Stimulated activated memory B cell treated with anti-CD40 and anti-IgM and Interleukin-4, amounts not matched to agents 10 μg/mL and 1 μg/mL and 100 μg/mL, for 72 hours (primary cell): ENCODE measurements at regions not wholly inside any gene's neighbourhood (a gene's known extent, or its start where the extent isn't known, plus 50 kb on each side); places are given as distances from the start of the nearest gene placed in this dataset.

ENCODE experiments used
- ATAC-seq: fragments of 150-1000 bp; cut with Tn5 transposase; 2 replicates; pipeline ENCODE4 v1.10.0; 2021
- H3K27ac Mint-ChIP-seq: one replicate; pipeline ENCODE4 v1.8.0; 2022; ENCODE audit warnings: mild to moderate bottlenecking, mixed read lengths
- H3K27me3 Mint-ChIP-seq: one replicate; pipeline ENCODE4 v1.8.0; 2022; ENCODE audit warnings: mixed read lengths
- H3K36me3 Mint-ChIP-seq: one replicate; pipeline ENCODE4 v1.8.0; 2022; ENCODE audit warnings: mixed read lengths
- H3K4me1 Mint-ChIP-seq: one replicate; pipeline ENCODE4 v1.8.0; 2022; ENCODE audit warnings: mixed read lengths
- H3K4me3 Mint-ChIP-seq: one replicate; pipeline ENCODE4 v1.8.0; 2022; ENCODE audit warnings: mild to moderate bottlenecking, moderate library complexity, mixed read lengths
- H3K9me3 Mint-ChIP-seq: one replicate; pipeline ENCODE4 v1.8.0; 2022; ENCODE audit warnings: mixed read lengths

GRCh38 chr18:76553715-76554546, 58.9 kb upstream of the ZNF516 start:
- Mint-ChIP-seq H3K27me3 (no peaks in the 10 kb centered on the region), H3K9me3 (peaks cover 3% of the 10 kb centered on the region), H3K4me1 (no peaks in the 10 kb centered on the region), H3K36me3 (no peaks in the 10 kb centered on the region), H3K27ac (no peak overlapping the region), H3K4me3 (no peak overlapping the region)
- ATAC-seq, result no peak

GRCh38 chr18:76548541-76548940, 53.5 kb upstream of the ZNF516 start:
- Mint-ChIP-seq H3K4me3 (no peak overlapping the region), H3K36me3 (no peaks in the 10 kb centered on the region), H3K4me1 (no peaks in the 10 kb centered on the region), H3K27ac (no peak overlapping the region), H3K9me3 (peaks cover 3% of the 10 kb centered on the region), H3K27me3 (no peaks in the 10 kb centered on the region)
- ATAC-seq, result no peak

- H3K4me1 Mint-ChIP-seq, result no peaks in the 10 kb centered on the region
- no peaks in the 10 kb centered on the region for H3K27me3 Mint-ChIP-seq
- H3K9me3 Mint-ChIP-seq, result peaks cover 3% of the 10 kb centered on the region
- no peak overlapping the region for H3K27ac Mint-ChIP-seq
- H3K4me3 Mint-ChIP-seq, result no peak overlapping the region
- no peaks in the 10 kb centered on the region for H3K36me3 Mint-ChIP-seq
- ATAC-seq, result no peak
Measured at GRCh38 chr18:76547296-76547695, 52.3 kb upstream of the ZNF516 start.

- ATAC-seq, result no peak
- H3K27ac Mint-ChIP-seq, result no peak overlapping the region
- H3K4me3 Mint-ChIP-seq, result no peak overlapping the region
- peaks cover 3% of the 10 kb centered on the region for H3K9me3 Mint-ChIP-seq
- no peaks in the 10 kb centered on the region for H3K36me3 Mint-ChIP-seq
- H3K4me1 Mint-ChIP-seq, result no peaks in the 10 kb centered on the region
- no peaks in the 10 kb centered on the region for H3K27me3 Mint-ChIP-seq
Measured at GRCh38 chr18:76546436-76546835, 51.4 kb upstream of the ZNF516 start.

DNA sequence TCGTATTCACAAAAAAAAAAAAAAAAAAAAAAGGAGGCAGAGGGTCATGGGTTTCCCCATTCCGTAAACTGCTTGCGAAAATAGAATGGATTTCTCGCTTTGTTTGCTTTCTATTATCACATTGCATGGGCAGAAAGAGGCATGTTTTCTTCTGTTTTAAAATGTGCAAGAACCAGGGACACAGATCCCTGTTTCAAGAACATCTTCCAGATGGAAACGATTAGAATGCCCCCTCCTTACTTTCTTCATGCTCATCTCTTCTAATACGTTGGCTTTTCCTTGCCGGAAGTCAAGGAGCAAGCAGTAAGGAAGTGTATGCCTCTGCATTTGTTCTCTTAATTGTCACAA, 51.0 kb upstream of the ZNF516 start:
- no peak overlapping the region for H3K4me3 Mint-ChIP-seq

GRCh38 chr18:76545433-76546087, 50.5 kb upstream of the ZNF516 start:
- no peak for ATAC-seq
- Mint-ChIP-seq H3K36me3 (no peaks in the 10 kb centered on the region), H3K4me3 (no peak overlapping the region), H3K27ac (no peak overlapping the region), H3K4me1 (no peaks in the 10 kb centered on the region), H3K27me3 (no peaks in the 10 kb centered on the region), H3K9me3 (peaks cover 3% of the 10 kb centered on the region)

More for the DNA sequence above, 51.0 kb upstream of the ZNF516 start:
- H3K27me3 Mint-ChIP-seq, result no peaks in the 10 kb centered on the region
- H3K27ac Mint-ChIP-seq, result no peak overlapping the region
- no peak for ATAC-seq
- H3K36me3 Mint-ChIP-seq, result no peaks in the 10 kb centered on the region
- H3K4me1 Mint-ChIP-seq, result no peaks in the 10 kb centered on the region
- H3K9me3 Mint-ChIP-seq, result peaks cover 3% of the 10 kb centered on the region

DNA sequence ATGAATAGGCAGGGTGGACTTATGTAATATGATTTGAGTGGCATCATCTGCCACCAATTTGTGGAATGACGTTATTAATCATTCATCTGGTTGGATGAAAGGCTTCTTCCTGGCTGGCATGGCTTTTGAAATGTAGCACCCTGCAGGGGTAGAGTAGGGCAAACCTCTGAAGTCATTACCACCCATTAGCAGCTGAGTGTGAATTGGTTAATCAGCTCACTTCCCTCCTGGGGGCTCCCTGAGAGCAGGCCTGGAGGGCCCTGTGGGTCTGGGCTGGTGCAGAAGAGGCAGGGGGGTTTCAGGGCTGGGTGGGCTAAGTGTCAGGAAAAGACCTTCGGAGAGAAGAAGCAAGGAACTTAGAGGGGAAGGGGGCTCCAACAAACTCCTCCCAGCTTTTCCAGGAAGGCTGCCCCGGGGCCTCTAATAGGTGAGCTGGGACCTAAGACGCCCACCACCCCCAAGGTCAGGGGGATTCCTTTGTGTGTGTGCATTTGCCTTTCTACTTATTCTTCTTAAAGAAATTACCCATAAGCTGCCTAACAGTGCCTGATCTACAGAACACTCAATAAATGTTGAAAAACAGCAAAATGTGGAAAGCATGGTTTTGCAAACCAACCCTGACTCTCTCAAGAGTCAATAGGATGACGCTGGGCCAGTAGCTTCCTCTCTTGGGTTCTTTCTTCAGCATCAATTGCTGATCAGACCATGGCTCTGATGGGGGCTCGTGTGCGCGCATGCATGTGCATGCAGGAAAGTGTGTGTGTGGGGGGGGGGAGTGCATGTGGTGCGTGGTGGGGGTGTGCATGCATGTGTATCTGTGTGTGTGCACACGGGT, 49.7 kb upstream of the ZNF516 start:
- Mint-ChIP-seq H3K9me3 (peaks cover 3% of the 10 kb centered on the region), H3K4me1 (no peaks in the 10 kb centered on the region), H3K36me3 (no peaks in the 10 kb centered on the region), H3K4me3 (no peak overlapping the region), H3K27me3 (no peaks in the 10 kb centered on the region), H3K27ac (no peak overlapping the region)
- ATAC-seq, result no peak
